DMS79 treated with DMSO at 0.1 percent for 48 hours (cell line): ENCODE measurements at regions not wholly inside any gene's neighbourhood (a gene's known extent, or its start where the extent isn't known, plus 50 kb on each side); places are given as distances from the start of the nearest gene placed in this dataset.

Experiments used
- DNase-seq: peaks from one replicate; lab custom pipeline; 2025; lab: John Stamatoyannopoulos, UW

DNA sequence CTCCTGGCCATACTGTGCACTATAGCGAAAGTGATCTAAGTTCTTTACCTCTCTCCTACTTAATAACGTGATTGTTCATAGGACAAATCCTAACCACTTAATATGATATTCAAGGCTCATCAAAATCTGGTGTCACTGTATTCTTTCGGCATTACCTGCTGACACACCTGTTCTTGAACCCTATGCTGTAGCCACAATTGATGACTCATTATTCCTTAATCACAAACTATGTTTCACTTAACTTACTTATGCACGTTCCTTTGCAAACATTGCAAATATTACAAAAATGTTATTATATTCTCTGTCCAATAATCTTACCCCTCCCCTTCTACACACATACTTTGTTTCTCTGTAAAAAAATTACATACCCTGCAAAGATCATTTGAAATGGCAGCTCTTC, 158.1 kb upstream of the ADRA1B start:
- DNase-seq, result no peak

DNA sequence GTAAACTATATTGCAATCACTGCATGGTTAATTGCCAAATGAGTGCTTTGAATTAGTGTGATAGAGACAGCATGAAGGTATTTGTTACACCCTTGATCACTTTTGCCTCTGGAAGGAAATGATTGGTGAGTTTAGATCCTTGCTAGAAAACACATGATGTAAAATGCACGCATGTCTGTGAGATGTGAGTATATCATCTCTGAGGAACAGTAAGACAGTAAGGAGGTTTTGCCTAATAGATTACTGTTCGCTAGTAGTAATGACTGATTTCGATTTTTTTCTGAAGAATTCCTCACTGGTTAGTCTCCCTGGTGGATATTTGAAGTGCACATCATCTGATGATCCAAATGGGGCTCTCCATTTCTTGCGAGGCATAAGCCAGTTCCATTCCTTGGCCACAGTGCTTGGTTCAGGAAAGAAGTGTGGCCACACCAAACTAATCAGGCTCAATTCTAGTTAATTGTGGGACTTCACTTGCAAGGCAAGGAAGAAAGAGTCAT, 156.4 kb upstream of the ADRA1B start:
- DNase-seq, result no peak

DNA sequence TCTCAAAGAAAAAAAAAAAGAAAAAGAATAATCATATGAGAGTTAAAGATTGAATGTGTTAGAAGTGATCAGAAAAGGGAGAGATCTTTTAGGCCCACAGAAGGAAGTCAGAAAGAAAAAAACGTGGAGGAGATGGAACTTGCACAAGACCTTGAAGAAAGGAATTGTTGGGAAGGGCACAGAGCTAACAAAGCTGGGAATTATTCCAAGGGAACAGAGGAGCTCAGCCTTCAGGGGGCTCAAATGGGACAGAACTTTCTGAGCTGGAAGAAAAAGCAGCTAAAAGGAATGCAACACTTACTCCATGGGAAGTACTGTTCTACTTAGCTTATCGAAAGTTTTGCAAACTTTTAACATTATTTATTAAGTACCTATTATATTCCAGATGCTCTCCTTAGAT, 153.4 kb upstream of the ADRA1B start:
- no peak for DNase-seq

- DNase-seq, result no peak
Observed at GRCh38 chr5:159763562-159763961, 152.7 kb upstream of the ADRA1B start.

- DNase-seq, result no peak
Observed at GRCh38 chr5:159764283-159765134, 151.8 kb upstream of the ADRA1B start.

DNA sequence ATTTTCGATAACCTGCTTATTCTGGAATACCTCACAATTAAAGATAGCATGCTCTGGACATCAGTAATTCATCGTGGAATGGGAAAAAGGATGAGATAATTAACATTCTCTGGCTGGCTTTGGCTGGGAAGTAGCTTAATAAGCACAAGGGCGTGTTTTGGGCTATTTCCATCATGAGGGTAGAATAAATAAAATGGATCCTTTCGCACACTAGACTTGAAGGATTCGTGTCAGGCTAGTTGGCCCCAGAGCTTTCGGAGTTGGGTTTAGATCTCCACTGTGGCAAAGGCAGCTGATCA, 151.2 kb upstream of the ADRA1B start:
- no peak for DNase-seq

GRCh38 chr5:159765760-159766517, 150.3 kb upstream of the ADRA1B start:
- DNase-seq, result no peak

GRCh38 chr5:159768243-159768642, 148.0 kb upstream of the ADRA1B start:
- no peak for DNase-seq

- DNase-seq, result no peak
Observed at GRCh38 chr5:159772698-159773061, 143.6 kb upstream of the ADRA1B start.

GRCh38 chr5:159773062-159773924, 143.0 kb upstream of the ADRA1B start:
- peak; percentile 13 for DNase-seq

DNA sequence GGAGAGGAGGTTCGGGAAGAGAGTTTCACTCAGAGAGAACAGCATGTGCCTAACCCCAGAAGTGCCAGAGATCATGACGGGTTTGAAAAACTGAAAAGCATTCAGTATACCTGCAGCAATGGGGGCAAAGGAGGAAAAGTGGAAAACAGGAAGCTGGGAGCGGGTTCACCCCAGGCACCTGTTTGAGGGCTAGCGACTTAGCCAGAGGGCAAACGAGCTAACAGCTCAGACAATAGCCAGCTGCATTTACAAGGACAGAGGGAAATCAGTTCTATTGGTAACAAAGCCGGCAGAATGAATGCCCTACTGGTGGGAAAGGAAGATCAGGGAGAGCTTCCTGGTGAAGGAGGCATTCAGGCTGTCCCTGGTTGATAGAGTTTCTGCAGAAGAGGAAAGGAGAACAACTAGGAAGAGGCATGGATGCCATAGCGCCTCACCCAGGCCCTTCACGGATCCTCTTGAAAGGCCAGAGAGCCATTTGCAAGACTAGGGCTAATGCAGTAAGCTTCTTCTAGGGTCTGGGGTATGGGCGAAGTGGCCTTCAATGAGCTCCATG, 141.7 kb upstream of the ADRA1B start:
- DNase-seq, result no peak

GRCh38 chr5:159775890-159776289, 140.4 kb upstream of the ADRA1B start:
- no peak for DNase-seq

GRCh38 chr5:159777049-159777660, 139.1 kb upstream of the ADRA1B start:
- no peak for DNase-seq

GRCh38 chr5:159779481-159779880, 136.8 kb upstream of the ADRA1B start:
- no peak for DNase-seq

DNA sequence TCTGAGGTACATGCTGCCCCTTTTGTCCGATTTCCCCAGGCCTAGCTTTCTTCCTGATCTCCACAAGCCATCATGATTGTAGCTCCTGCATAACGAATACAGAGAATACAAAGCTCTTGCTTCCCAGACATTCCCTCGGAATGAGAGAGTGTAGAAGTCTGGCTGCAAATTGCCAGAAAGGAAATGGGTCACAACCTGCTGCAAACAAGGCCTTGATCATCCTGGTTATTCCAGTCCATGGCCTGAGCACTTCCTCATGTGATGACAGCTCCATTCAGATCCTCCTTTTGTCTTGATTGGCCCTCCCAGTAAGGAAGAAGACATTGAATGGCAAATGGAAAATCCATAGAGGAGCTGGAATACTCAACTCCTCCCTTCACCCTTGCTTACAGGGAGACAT, 136.0 kb upstream of the ADRA1B start:
- no peak for DNase-seq

- no peak for DNase-seq
Observed at GRCh38 chr5:159781626-159782157, 134.6 kb upstream of the ADRA1B start.

DNA sequence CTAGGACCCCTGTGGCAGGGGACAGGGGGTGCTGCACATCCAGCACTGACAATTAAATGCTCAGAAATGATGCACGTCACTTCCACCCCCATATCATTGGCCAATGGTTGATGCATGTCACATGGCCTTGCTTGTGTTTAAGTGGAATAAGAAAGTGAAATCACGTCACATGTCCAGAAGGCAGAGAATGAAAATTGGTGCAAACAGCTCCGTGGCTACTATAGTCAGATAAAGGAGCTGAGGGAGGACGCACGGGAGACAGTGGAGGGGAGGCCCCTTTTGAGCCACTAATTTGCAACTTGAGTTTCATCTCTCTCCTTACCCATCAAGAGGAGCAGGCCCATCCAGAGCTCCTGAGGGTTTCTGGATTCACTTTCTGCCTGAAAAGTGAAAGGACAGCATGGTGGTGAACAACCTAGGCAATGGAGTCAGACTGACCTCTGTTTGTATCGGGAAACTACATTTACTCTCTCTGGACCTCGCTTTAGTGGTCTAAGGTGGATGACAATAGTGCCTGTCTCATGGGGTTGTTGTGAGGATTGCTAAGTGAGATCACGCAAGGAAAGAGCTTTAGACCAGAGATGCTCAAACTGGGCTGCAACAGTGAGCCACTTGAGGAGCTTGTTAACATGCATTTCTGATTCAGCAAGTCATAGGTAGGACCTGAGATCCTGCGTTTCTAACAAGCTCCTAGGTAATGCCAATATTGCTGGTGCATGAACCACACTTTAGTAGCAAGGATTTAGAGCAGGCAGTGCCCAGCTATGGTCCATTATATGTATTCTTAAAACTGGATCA, 133.9 kb upstream of the ADRA1B start:
- no peak for DNase-seq

GRCh38 chr5:159782995-159783300, 133.3 kb upstream of the ADRA1B start:
- DNase-seq, result no peak

GRCh38 chr5:159783726-159784247, 132.5 kb upstream of the ADRA1B start:
- no peak for DNase-seq

DNA sequence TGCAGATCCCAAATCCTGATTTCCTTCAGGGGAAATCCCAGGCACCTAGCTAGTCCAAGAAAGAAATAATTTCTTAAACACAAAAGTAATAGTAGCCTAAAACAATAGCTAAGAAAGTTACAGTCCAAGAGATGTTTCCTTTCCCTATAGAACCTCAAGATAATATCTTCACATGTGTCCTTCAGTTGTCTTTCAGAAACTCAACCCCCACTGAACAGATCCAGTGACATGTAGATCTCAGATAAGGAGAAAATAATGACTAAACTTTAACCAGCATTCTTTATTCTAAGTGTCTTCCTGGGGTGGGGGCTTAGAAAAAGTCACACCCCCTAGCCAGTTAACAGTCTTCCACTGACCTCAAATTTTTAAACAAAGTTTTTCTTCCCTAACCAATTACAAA, 131.3 kb upstream of the ADRA1B start:
- DNase-seq, result no peak

GRCh38 chr5:159785656-159786055, 130.6 kb upstream of the ADRA1B start:
- no peak for DNase-seq
